GM23248 (cell line): ENCODE measurements at regions not wholly inside any gene's neighbourhood (a gene's known extent, or its start where the extent isn't known, plus 50 kb on each side); places are given as distances from the start of the nearest gene placed in this dataset.

Source experiments
- EZH2 ChIP-seq: fragments of 200-600 bp; sonication (generic); IDR thresholded peaks from 2 replicates; pipeline ENCODE4 v1.6.1; 2018; ENCODE audit warnings: antibody characterized with exemption, mild to moderate bottlenecking; ENCODE audit not compliant: insufficient read depth, poor library complexity, severe bottlenecking
- EZH2phosphoT487 ChIP-seq: fragments of 200-600 bp; sonication (generic); IDR thresholded peaks from 2 replicates; pipeline ENCODE4 v1.6.1; 2018; ENCODE audit warnings: antibody characterized with exemption, moderate library complexity, mild to moderate bottlenecking, low read depth; ENCODE audit not compliant: insufficient read depth

- TF ChIP-seq EZH2phosphoT487 (no peak), EZH2 (no peak)
Observed at GRCh38 chr16:65697521-65697920, 575.7 kb upstream of the CDH11 start.
